Endodermal cell (in vitro differentiated cells): ENCODE measurements at regions not wholly inside any gene's neighbourhood (a gene's known extent, or its start where the extent isn't known, plus 50 kb on each side); places are given as distances from the start of the nearest gene placed in this dataset.

ENCODE experiments used
- DNase-seq: peaks from one replicate; pipeline ENCODE4 v3.0.0-alpha.2; 2017
- H3K27ac ChIP-seq: 2 replicates; pipeline ENCODE4 v1.5.1; 2013; ENCODE audit warnings: mild to moderate bottlenecking, low read depth, low read length, moderate library complexity
- H3K27me3 ChIP-seq: 2 replicates; pipeline ENCODE4 v1.6.1; 2013; ENCODE audit warnings: mild to moderate bottlenecking, low read length, moderate library complexity; ENCODE audit not compliant: insufficient read depth, control insufficient read depth, poor library complexity, severe bottlenecking
- H3K36me3 ChIP-seq: 2 replicates; pipeline ENCODE4 v1.7.0; 2013; ENCODE audit warnings: mild to moderate bottlenecking, low read length, moderate library complexity; ENCODE audit not compliant: control insufficient read depth, insufficient read depth
- H3K4me1 ChIP-seq: one replicate; pipeline ENCODE4 v1.7.0; 2013; ENCODE audit warnings: low read length; ENCODE audit not compliant: control insufficient read depth, insufficient read depth
- H3K4me3 ChIP-seq: 2 replicates; pipeline ENCODE4 v1.5.1; 2013; ENCODE audit warnings: mild to moderate bottlenecking, low read length, moderate library complexity
- H3K9ac ChIP-seq: 2 replicates; pipeline ENCODE4 v1.6.1; 2013; ENCODE audit warnings: mild to moderate bottlenecking, low read length, moderate library complexity; ENCODE audit not compliant: poor library complexity, severe bottlenecking; ENCODE audit errors: extremely low read depth
- H3K9me3 ChIP-seq: 2 replicates; pipeline ENCODE4 v1.6.1; 2013; ENCODE audit warnings: mild to moderate bottlenecking, low read length, moderate library complexity; ENCODE audit not compliant: control insufficient read depth
- H3K27ac Mint-ChIP-seq: 2 replicates; pipeline ENCODE4 v1.8.0; 2020; ENCODE audit warnings: mixed read lengths
- H3K27me3 Mint-ChIP-seq: 2 replicates; pipeline ENCODE4 v1.8.0; 2021; ENCODE audit warnings: mild to moderate bottlenecking, mixed read lengths; ENCODE audit not compliant: insufficient read depth
- H3K36me3 Mint-ChIP-seq: 2 replicates; pipeline ENCODE4 v1.8.0; 2020; ENCODE audit warnings: low read depth, mixed read lengths
- H3K4me1 Mint-ChIP-seq: 2 replicates; pipeline ENCODE4 v1.8.0; 2020; ENCODE audit warnings: mixed read lengths
- H3K4me3 Mint-ChIP-seq: 2 replicates; pipeline ENCODE4 v1.8.0; 2020; ENCODE audit warnings: mild to moderate bottlenecking, moderate library complexity, mixed read lengths
- H3K9me3 Mint-ChIP-seq: 2 replicates; pipeline ENCODE4 v1.8.0; 2020; ENCODE audit warnings: mild to moderate bottlenecking, mixed read lengths
- WGBS, 2 experiments: methylation state at CpG; one replicate each; pipeline versions ENCODE4 v1.1.5 to v1.1.7; 2013; ENCODE audit warnings: missing lambda C conversion rate in 2 of 2, mixed read lengths in 1 of 2; ENCODE audit not compliant: insufficient coverage in 1 of 2, insufficient read length in 1 of 2; 5-methylcytosine and 5-hydroxymethylcytosine counted together
- TF ChIP-seq, protein P1 (sequence below): fragments of 200-600 bp; sonication (generic); conservative IDR thresholded peaks from 2 replicates; pipeline ENCODE4 v1.5.0; 2021; ENCODE audit warnings: antibody characterized with exemption, mild to moderate bottlenecking

DNA sequence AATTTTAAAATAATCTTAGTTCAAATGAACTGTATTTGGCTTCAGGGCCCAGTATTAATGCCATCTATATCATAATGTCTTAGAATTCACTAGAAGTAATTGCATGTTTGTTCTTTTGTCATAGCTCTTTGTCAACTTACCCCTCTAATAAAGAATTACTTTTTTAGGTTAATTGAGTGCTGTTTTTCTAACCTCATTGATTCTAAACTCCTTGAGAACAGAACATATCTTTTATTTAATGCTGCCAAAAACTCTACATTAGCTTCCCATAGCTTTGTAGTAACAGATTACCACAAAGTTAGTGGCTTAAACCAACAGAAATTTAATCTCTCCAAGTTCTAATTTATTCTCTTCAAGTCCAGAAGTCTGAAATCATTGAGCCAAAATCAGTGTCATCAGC lies 242.4 kb downstream of the LURAP1L start:
- Histone ChIP-seq H3K27me3 (no peaks in the 10 kb centered on the region), H3K9ac (no peak overlapping the region), H3K36me3 (no peaks in the 10 kb centered on the region), H3K4me1 (no peaks in the 10 kb centered on the region), H3K4me3 (no peak overlapping the region), H3K27ac (no peak overlapping the region), H3K9me3 (no peaks in the 10 kb centered on the region)
- TF ChIP-seq, protein P1, sequence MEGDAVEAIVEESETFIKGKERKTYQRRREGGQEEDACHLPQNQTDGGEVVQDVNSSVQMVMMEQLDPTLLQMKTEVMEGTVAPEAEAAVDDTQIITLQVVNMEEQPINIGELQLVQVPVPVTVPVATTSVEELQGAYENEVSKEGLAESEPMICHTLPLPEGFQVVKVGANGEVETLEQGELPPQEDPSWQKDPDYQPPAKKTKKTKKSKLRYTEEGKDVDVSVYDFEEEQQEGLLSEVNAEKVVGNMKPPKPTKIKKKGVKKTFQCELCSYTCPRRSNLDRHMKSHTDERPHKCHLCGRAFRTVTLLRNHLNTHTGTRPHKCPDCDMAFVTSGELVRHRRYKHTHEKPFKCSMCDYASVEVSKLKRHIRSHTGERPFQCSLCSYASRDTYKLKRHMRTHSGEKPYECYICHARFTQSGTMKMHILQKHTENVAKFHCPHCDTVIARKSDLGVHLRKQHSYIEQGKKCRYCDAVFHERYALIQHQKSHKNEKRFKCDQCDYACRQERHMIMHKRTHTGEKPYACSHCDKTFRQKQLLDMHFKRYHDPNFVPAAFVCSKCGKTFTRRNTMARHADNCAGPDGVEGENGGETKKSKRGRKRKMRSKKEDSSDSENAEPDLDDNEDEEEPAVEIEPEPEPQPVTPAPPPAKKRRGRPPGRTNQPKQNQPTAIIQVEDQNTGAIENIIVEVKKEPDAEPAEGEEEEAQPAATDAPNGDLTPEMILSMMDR = no peak
- Mint-ChIP-seq H3K4me3 (no peak overlapping the region), H3K9me3 (no peaks in the 10 kb centered on the region), H3K27me3 (no peaks in the 10 kb centered on the region), H3K27ac (no peak overlapping the region), H3K4me1 (no peaks in the 10 kb centered on the region), H3K36me3 (no peaks in the 10 kb centered on the region)
- DNase-seq = no peak

DNA sequence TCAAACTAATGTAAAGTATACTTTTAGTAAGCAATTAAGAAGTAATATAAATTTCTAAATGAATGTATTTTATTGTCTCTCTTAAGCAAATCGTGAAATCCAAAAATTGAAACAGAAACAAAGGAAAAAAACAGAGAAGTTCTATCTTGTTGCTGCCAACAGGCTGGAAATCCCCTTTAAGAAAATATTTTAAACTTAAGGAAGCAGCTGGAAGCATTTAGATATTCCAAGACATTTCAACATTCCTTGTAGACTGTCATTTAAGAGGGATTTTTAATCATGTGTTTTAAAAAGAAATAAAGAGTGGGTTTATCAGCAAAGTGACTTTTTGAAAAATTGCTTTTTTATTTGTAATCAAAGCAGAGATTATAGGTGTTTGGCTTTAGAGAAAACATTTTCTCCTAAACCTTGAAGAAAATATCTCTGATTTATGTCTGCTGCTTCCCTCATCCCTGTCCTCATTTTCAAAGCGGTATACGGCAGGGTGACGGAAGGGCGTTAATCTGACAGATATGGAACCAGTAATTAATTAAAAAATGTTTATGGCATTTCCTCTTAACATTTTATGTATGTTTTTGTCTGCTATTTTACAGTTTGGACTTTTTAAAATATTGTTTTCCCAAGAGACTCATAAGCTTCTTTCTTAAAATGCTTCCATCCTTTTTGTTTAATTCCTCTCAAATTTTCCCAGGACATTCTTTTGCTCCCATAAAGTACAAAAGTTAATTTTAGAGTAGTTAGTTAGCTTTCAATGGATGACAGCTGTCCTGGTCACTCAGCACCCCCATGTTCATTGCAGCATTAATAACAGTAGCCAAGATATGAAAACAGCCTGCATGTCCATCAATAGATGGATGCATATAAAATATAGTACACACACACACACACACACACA lies 245.6 kb downstream of the LURAP1L start:
- 100% methylated on average over 5 of the region's 5 CpGs; no CpG with 5 or more reads in 1 of the 2 experiments for WGBS, 2 experiments
- H3K27ac Mint-ChIP-seq = no peak overlapping the region
- no peaks in the 10 kb centered on the region for H3K36me3 ChIP-seq
- no peaks in the 10 kb centered on the region for H3K9me3 Mint-ChIP-seq
- H3K4me1 Mint-ChIP-seq = no peaks in the 10 kb centered on the region
- no peaks in the 10 kb centered on the region for H3K27me3 ChIP-seq
- TF ChIP-seq, protein P1 = no peak
- H3K4me1 ChIP-seq = no peaks in the 10 kb centered on the region
- no peak overlapping the region for H3K4me3 ChIP-seq
- no peaks in the 10 kb centered on the region for H3K9me3 ChIP-seq
- no peak overlapping the region for H3K9ac ChIP-seq
- H3K27me3 Mint-ChIP-seq = no peaks in the 10 kb centered on the region
- H3K27ac ChIP-seq = no peak overlapping the region
- no peak for DNase-seq
- H3K4me3 Mint-ChIP-seq = no peak overlapping the region
- H3K36me3 Mint-ChIP-seq = no peaks in the 10 kb centered on the region

DNA sequence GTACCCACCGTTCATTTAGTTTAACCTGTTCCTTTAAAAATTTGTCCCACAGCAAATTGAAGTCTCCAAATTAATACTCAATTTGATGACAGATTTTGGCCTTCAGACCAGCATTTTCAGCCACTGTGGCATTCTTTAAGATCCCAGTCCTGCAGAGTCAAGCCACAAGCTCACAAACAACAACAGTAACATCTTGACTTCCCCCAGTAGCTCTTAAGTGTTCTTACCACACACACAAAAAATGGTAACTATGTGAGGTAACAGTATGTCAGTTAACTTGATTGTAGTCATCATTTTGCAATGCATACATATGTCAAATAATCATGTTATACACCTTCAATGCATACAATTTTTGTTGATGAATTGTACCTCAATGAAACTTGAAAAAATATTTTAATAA lies 247.9 kb downstream of the LURAP1L start:
- no peak for DNase-seq
- 97 to 100% methylated on average over 1 of the region's 1 CpG for WGBS, 2 experiments
- no peaks in the 10 kb centered on the region for H3K9me3 ChIP-seq
- H3K4me3 ChIP-seq = no peak overlapping the region
- H3K9me3 Mint-ChIP-seq = no peaks in the 10 kb centered on the region
- H3K27ac ChIP-seq = no peak overlapping the region
- H3K9ac ChIP-seq = no peak overlapping the region
- H3K36me3 Mint-ChIP-seq = no peaks in the 10 kb centered on the region
- H3K4me3 Mint-ChIP-seq = no peak overlapping the region
- no peaks in the 10 kb centered on the region for H3K4me1 ChIP-seq
- TF ChIP-seq, protein P1 = no peak
- no peaks in the 10 kb centered on the region for H3K36me3 ChIP-seq
- no peaks in the 10 kb centered on the region for H3K27me3 ChIP-seq
- no peaks in the 10 kb centered on the region for H3K4me1 Mint-ChIP-seq
- no peak overlapping the region for H3K27ac Mint-ChIP-seq
- H3K27me3 Mint-ChIP-seq = no peaks in the 10 kb centered on the region
